ENCODE measurements at regions not wholly inside any gene's neighbourhood (a gene's known extent, or its start where the extent isn't known, plus 50 kb on each side); places are given as distances from the start of the nearest gene placed in this dataset.

- DNase-seq = no peak
- no peaks in the 10 kb centered on the region for H3K27me3 ChIP-seq (ENCODE audit: control insufficient read depth in 1 of 2, insufficient read depth in 1 of 2, low read length in 2 of 2)
- 77% methylated on average over 10 of the region's 10 CpGs for WGBS
These were observed 466.1 kb upstream of the ATP11B start for GRCh38 chr3:182327196-182327681.

GRCh38 chr3:182330646-182331045, 462.7 kb upstream of the ATP11B start:
- no peak overlapping the region for H3K27ac ChIP-seq (ENCODE audit: low read length, poor library complexity, severe bottlenecking)
- H2BK120ac ChIP-seq (ENCODE audit: low read depth, low read length) = no peak overlapping the region
- peaks cover 2% of the 10 kb centered on the region for H3K4me1 ChIP-seq (ENCODE audit: control insufficient read depth, insufficient read depth, low read depth, low read length)
- DNase-seq = no peak
- no peak overlapping the region for H3K18ac ChIP-seq (ENCODE audit: low read depth in 1 of 2, low read length in 2 of 2)
- no peak overlapping the region for H2BK5ac ChIP-seq (ENCODE audit: low read depth, low read length, poor library complexity, severe bottlenecking)
- H3K36me3 ChIP-seq (ENCODE audit: control insufficient read depth in 1 of 2, insufficient read depth in 2 of 2, low read depth in 1 of 2, low read length in 2 of 2) = no peaks in the 10 kb centered on the region
- no peaks in the 10 kb centered on the region for H3K9me3 ChIP-seq (ENCODE audit: control insufficient read depth, low read length)
- no peak overlapping the region for H2AK5ac ChIP-seq (ENCODE audit: low read length, severe bottlenecking)
- no peak overlapping the region for H3K4ac ChIP-seq (ENCODE audit: low read depth in 1 of 2, low read length in 2 of 2)
- no peak overlapping the region for H2BK15ac ChIP-seq (ENCODE audit: low read depth, poor library complexity, severe bottlenecking)
- no peak overlapping the region for H4K91ac ChIP-seq (ENCODE audit: low read length)
- no peak overlapping the region for H3K9ac ChIP-seq (ENCODE audit: low read length)
- no peaks in the 10 kb centered on the region for H3K79me1 ChIP-seq (replicated peaks; ENCODE audit: low read length, poor library complexity, severe bottlenecking)
- H3K4me3 ChIP-seq (ENCODE audit: insufficient read depth in 1 of 2, low read depth in 1 of 2, low read length in 2 of 2) = no peak overlapping the region
- no peak overlapping the region for H4K8ac ChIP-seq (ENCODE audit: low read length)
- H2BK12ac ChIP-seq (ENCODE audit: low read length in 2 of 2) = no peak overlapping the region
- H3K4me2 ChIP-seq (ENCODE audit: low read length, poor library complexity, severe bottlenecking) = no peak overlapping the region
- no peak overlapping the region for H2AFZ ChIP-seq (ENCODE audit: low read depth, low read length)
- H3K23ac ChIP-seq (ENCODE audit: low read length in 2 of 2) = no peak overlapping the region
- no peaks in the 10 kb centered on the region for H3K27me3 ChIP-seq (ENCODE audit: control insufficient read depth in 1 of 2, insufficient read depth in 1 of 2, low read length in 2 of 2)
- no peak overlapping the region for H3K14ac ChIP-seq (ENCODE audit: low read length in 2 of 2)

More at GRCh38 chr3:182327196-182327681, 466.1 kb upstream of the ATP11B start:
- no peak overlapping the region for H3K14ac ChIP-seq (ENCODE audit: low read length in 2 of 2)
- no peak overlapping the region for H3K9ac ChIP-seq (ENCODE audit: low read length)
- no peak overlapping the region for H3K4me3 ChIP-seq (ENCODE audit: insufficient read depth in 1 of 2, low read depth in 1 of 2, low read length in 2 of 2)
- H3K36me3 ChIP-seq (ENCODE audit: control insufficient read depth in 1 of 2, insufficient read depth in 2 of 2, low read depth in 1 of 2, low read length in 2 of 2) = no peaks in the 10 kb centered on the region
- no peak overlapping the region for H3K23ac ChIP-seq (ENCODE audit: low read length in 2 of 2)
- H2AK5ac ChIP-seq (ENCODE audit: low read length, severe bottlenecking) = no peak overlapping the region
- no peak overlapping the region for H2BK5ac ChIP-seq (ENCODE audit: low read depth, low read length, poor library complexity, severe bottlenecking)
- H3K18ac ChIP-seq (ENCODE audit: low read depth in 1 of 2, low read length in 2 of 2) = no peak overlapping the region
- no peak overlapping the region for H3K4ac ChIP-seq (ENCODE audit: low read depth in 1 of 2, low read length in 2 of 2)
- no peak overlapping the region for H2AFZ ChIP-seq (ENCODE audit: low read depth, low read length)
- H3K4me2 ChIP-seq (ENCODE audit: low read length, poor library complexity, severe bottlenecking) = no peak overlapping the region
- no peak overlapping the region for H4K8ac ChIP-seq (ENCODE audit: low read length)
- no peak overlapping the region for H2BK15ac ChIP-seq (ENCODE audit: low read depth, poor library complexity, severe bottlenecking)
- no peak overlapping the region for H2BK12ac ChIP-seq (ENCODE audit: low read length in 2 of 2)
- H4K91ac ChIP-seq (ENCODE audit: low read length) = peak overlapping the region; percentile 50
- no peak overlapping the region for H3K27ac ChIP-seq (ENCODE audit: low read length, poor library complexity, severe bottlenecking)
- H3K79me1 ChIP-seq (replicated peaks; ENCODE audit: low read length, poor library complexity, severe bottlenecking) = no peaks in the 10 kb centered on the region
- H3K4me1 ChIP-seq (ENCODE audit: control insufficient read depth, insufficient read depth, low read depth, low read length) = peaks cover 3% of the 10 kb centered on the region
- H2BK120ac ChIP-seq (ENCODE audit: low read depth, low read length) = no peak overlapping the region
- H3K9me3 ChIP-seq (ENCODE audit: control insufficient read depth, low read length) = no peaks in the 10 kb centered on the region

- H2AK5ac ChIP-seq (ENCODE audit: low read length, severe bottlenecking) = no peak overlapping the region
- no peak overlapping the region for H3K4ac ChIP-seq (ENCODE audit: low read depth in 1 of 2, low read length in 2 of 2)
- no peak overlapping the region for H2BK5ac ChIP-seq (ENCODE audit: low read depth, low read length, poor library complexity, severe bottlenecking)
- no peak overlapping the region for H2BK15ac ChIP-seq (ENCODE audit: low read depth, poor library complexity, severe bottlenecking)
- no peak overlapping the region for H3K27ac ChIP-seq (ENCODE audit: low read length, poor library complexity, severe bottlenecking)
- no peak overlapping the region for H3K4me2 ChIP-seq (ENCODE audit: low read length, poor library complexity, severe bottlenecking)
- H2BK12ac ChIP-seq (ENCODE audit: low read length in 2 of 2) = no peak overlapping the region
- H3K4me3 ChIP-seq (ENCODE audit: insufficient read depth in 1 of 2, low read depth in 1 of 2, low read length in 2 of 2) = no peak overlapping the region
- H3K14ac ChIP-seq (ENCODE audit: low read length in 2 of 2) = no peak overlapping the region
- H4K8ac ChIP-seq (ENCODE audit: low read length) = no peak overlapping the region
- H3K36me3 ChIP-seq (ENCODE audit: control insufficient read depth in 1 of 2, insufficient read depth in 2 of 2, low read depth in 1 of 2, low read length in 2 of 2) = no peaks in the 10 kb centered on the region
- H3K23ac ChIP-seq (ENCODE audit: low read length in 2 of 2) = no peak overlapping the region
- no peak overlapping the region for H2BK120ac ChIP-seq (ENCODE audit: low read depth, low read length)
- H3K9ac ChIP-seq (ENCODE audit: low read length) = no peak overlapping the region
- no peak overlapping the region for H3K18ac ChIP-seq (ENCODE audit: low read depth in 1 of 2, low read length in 2 of 2)
- 47% methylated on average over 4 of the region's 4 CpGs for whole genome bisulfite sequencing
- H4K91ac ChIP-seq (ENCODE audit: low read length) = no peak overlapping the region
- peaks cover 2% of the 10 kb centered on the region for H3K4me1 ChIP-seq (ENCODE audit: control insufficient read depth, insufficient read depth, low read depth, low read length)
- no peak overlapping the region for H2AFZ ChIP-seq (ENCODE audit: low read depth, low read length)
- no peaks in the 10 kb centered on the region for H3K9me3 ChIP-seq (ENCODE audit: control insufficient read depth, low read length)
- H3K27me3 ChIP-seq (ENCODE audit: control insufficient read depth in 1 of 2, insufficient read depth in 1 of 2, low read length in 2 of 2) = no peaks in the 10 kb centered on the region
- DNase-seq = no peak
- H3K79me1 ChIP-seq (replicated peaks; ENCODE audit: low read length, poor library complexity, severe bottlenecking) = no peaks in the 10 kb centered on the region
These were observed 462.0 kb upstream of the ATP11B start for GRCh38 chr3:182331341-182331740.

GRCh38 chr3:182342252-182342651, 451.1 kb upstream of the ATP11B start:
- H3K4ac ChIP-seq (ENCODE audit: low read depth in 1 of 2, low read length in 2 of 2) = no peak overlapping the region
- H3K9ac ChIP-seq (ENCODE audit: low read length) = no peak overlapping the region
- H2BK15ac ChIP-seq (ENCODE audit: low read depth, poor library complexity, severe bottlenecking) = no peak overlapping the region
- WGBS = 64% methylated on average over 1 of the region's 1 CpG
- H3K27ac ChIP-seq (ENCODE audit: low read length, poor library complexity, severe bottlenecking) = no peak overlapping the region
- H3K18ac ChIP-seq (ENCODE audit: low read depth in 1 of 2, low read length in 2 of 2) = no peak overlapping the region
- H3K27me3 ChIP-seq (ENCODE audit: control insufficient read depth in 1 of 2, insufficient read depth in 1 of 2, low read length in 2 of 2) = no peaks in the 10 kb centered on the region
- no peak overlapping the region for H4K91ac ChIP-seq (ENCODE audit: low read length)
- H3K79me1 ChIP-seq (replicated peaks; ENCODE audit: low read length, poor library complexity, severe bottlenecking) = no peaks in the 10 kb centered on the region
- no peak overlapping the region for H2BK12ac ChIP-seq (ENCODE audit: low read length in 2 of 2)
- H3K4me1 ChIP-seq (ENCODE audit: control insufficient read depth, insufficient read depth, low read depth, low read length) = no peaks in the 10 kb centered on the region
- no peak overlapping the region for H4K8ac ChIP-seq (ENCODE audit: low read length)
- H2BK120ac ChIP-seq (ENCODE audit: low read depth, low read length) = no peak overlapping the region
- no peak overlapping the region for H3K4me3 ChIP-seq (ENCODE audit: insufficient read depth in 1 of 2, low read depth in 1 of 2, low read length in 2 of 2)
- no peak overlapping the region for H3K14ac ChIP-seq (ENCODE audit: low read length in 2 of 2)
- no peak overlapping the region for H3K4me2 ChIP-seq (ENCODE audit: low read length, poor library complexity, severe bottlenecking)
- no peak for DNase-seq
- no peak overlapping the region for H2AK5ac ChIP-seq (ENCODE audit: low read length, severe bottlenecking)
- no peaks in the 10 kb centered on the region for H3K36me3 ChIP-seq (ENCODE audit: control insufficient read depth in 1 of 2, insufficient read depth in 2 of 2, low read depth in 1 of 2, low read length in 2 of 2)
- H2BK5ac ChIP-seq (ENCODE audit: low read depth, low read length, poor library complexity, severe bottlenecking) = no peak overlapping the region
- no peak overlapping the region for H2AFZ ChIP-seq (ENCODE audit: low read depth, low read length)
- H3K23ac ChIP-seq (ENCODE audit: low read length in 2 of 2) = no peak overlapping the region
- H3K9me3 ChIP-seq (ENCODE audit: control insufficient read depth, low read length) = peaks cover 6% of the 10 kb centered on the region
